WTC11 (cell line): ENCODE measurements at regions not wholly inside any gene's neighbourhood (a gene's known extent, or its start where the extent isn't known, plus 50 kb on each side); places are given as distances from the start of the nearest gene placed in this dataset.

Source experiments
- ATAC-seq: fragments of 200-7000 bp; cut with Tn5 transposase; 2 replicates; pipeline ENCODE4 v1.10.0; 2021; ENCODE audit warnings: mild to moderate bottlenecking, moderate library complexity
- CTCF ChIA-PET: fragments of 300-600 bp; sonication (Branson Sonifier 250); formaldehyde crosslinking; loops from one replicate; lab custom pipeline; 2021; ENCODE audit warnings: antibody characterized with exemption; lab: Charles Lee
- POLR2A ChIA-PET: fragments of 350-600 bp; sonication (Branson Sonifier 250); formaldehyde crosslinking; loops from one replicate; lab custom pipeline; 2021; ENCODE audit warnings: antibody characterized with exemption; lab: Charles Lee
- DNase-seq: peaks from one replicate; pipeline ENCODE4 v3.0.0; 2021; ENCODE audit warnings: low spot score
- H3K27ac Mint-ChIP-seq: 2 replicates; pipeline ENCODE4 v1.8.0; 2021; ENCODE audit warnings: mixed read lengths
- H3K27me3 Mint-ChIP-seq: 2 replicates; pipeline ENCODE4 v1.8.0; 2021; ENCODE audit warnings: low read depth, mild to moderate bottlenecking, moderate library complexity, mixed read lengths
- H3K36me3 Mint-ChIP-seq: 2 replicates; pipeline ENCODE4 v1.8.0; 2021; ENCODE audit warnings: mixed read lengths
- H3K4me1 Mint-ChIP-seq: 2 replicates; pipeline ENCODE4 v1.8.0; 2022; ENCODE audit warnings: mixed read lengths
- H3K4me3 Mint-ChIP-seq: 2 replicates; pipeline ENCODE4 v1.8.0; 2021; ENCODE audit warnings: mild to moderate bottlenecking, moderate library complexity, mixed read lengths
- H3K9me3 Mint-ChIP-seq: 2 replicates; pipeline ENCODE4 v1.8.0; 2021; ENCODE audit warnings: mixed read lengths
- ATF1 ChIP-seq: sonication (generic); formaldehyde crosslinking; IDR thresholded peaks from 2 replicates; pipeline ENCODE4 v1.8.1; 2023; ENCODE audit warnings: mild to moderate bottlenecking, moderate library complexity, missing genetic modification reagents
- CTCF ChIP-seq: fragments of 200-600 bp; IDR thresholded peaks from 2 replicates; pipeline ENCODE4 v1.8.0; 2022; ENCODE audit warnings: antibody characterized with exemption
- EMX1 ChIP-seq: fragments of 250-450 bp; sonication (Bioruptor Pico); IDR thresholded peaks from 2 replicates; pipeline ENCODE4 v1.8.0; 2021; ENCODE audit warnings: mild to moderate bottlenecking
- ERG ChIP-seq: fragments of 250-450 bp; sonication (Bioruptor Pico); IDR thresholded peaks from 2 replicates; pipeline ENCODE4 v1.8.0; 2021; ENCODE audit warnings: mild to moderate bottlenecking
- ESRRA ChIP-seq: sonication (generic); formaldehyde crosslinking; IDR thresholded peaks from 2 replicates; pipeline ENCODE4 v1.8.1; 2022; ENCODE audit warnings: mild to moderate bottlenecking, missing genetic modification reagents, borderline replicate concordance
- FOXP1 ChIP-seq: sonication (generic); formaldehyde crosslinking; IDR thresholded peaks from 2 replicates; pipeline ENCODE4 v1.8.0; 2022; ENCODE audit warnings: missing genetic modification reagents, mild to moderate bottlenecking, moderate library complexity, borderline replicate concordance
- MAX ChIP-seq: sonication (generic); formaldehyde crosslinking; IDR thresholded peaks from 2 replicates; pipeline ENCODE4 v1.8.0; 2022; ENCODE audit warnings: mild to moderate bottlenecking, missing genetic modification reagents
- MLX ChIP-seq: sonication (generic); formaldehyde crosslinking; IDR thresholded peaks from 2 replicates; pipeline ENCODE4 v1.8.1; 2023; ENCODE audit warnings: mild to moderate bottlenecking, missing genetic modification reagents, moderate library complexity
- NFYB ChIP-seq: sonication (generic); formaldehyde crosslinking; conservative IDR thresholded peaks from 2 replicates; pipeline ENCODE4 v1.8.0; 2022; ENCODE audit warnings: low read depth, missing genetic modification reagents
- PRDM15 ChIP-seq: sonication (generic); formaldehyde crosslinking; IDR thresholded peaks from 2 replicates; pipeline ENCODE4 v1.8.0; 2022; ENCODE audit warnings: missing genetic modification reagents
- PREB ChIP-seq: sonication (generic); formaldehyde crosslinking; IDR thresholded peaks from 2 replicates; pipeline ENCODE4 v1.8.1; 2022; ENCODE audit warnings: mild to moderate bottlenecking, missing genetic modification reagents, moderate library complexity, borderline replicate concordance
- SMAD4 ChIP-seq: sonication (generic); formaldehyde crosslinking; IDR thresholded peaks from 2 replicates; pipeline ENCODE4 v1.8.0; 2022; ENCODE audit warnings: mild to moderate bottlenecking, missing genetic modification reagents
- TCF7 ChIP-seq: sonication (generic); formaldehyde crosslinking; IDR thresholded peaks from 2 replicates; pipeline ENCODE4 v1.8.0; 2022; ENCODE audit warnings: mild to moderate bottlenecking, low read depth, missing genetic modification reagents, moderate library complexity
- TEAD4 ChIP-seq: sonication (generic); formaldehyde crosslinking; IDR thresholded peaks from 2 replicates; pipeline ENCODE4 v1.8.0; 2022; ENCODE audit warnings: mild to moderate bottlenecking, missing genetic modification reagents
- TP53 ChIP-seq: sonication (generic); formaldehyde crosslinking; IDR thresholded peaks from 2 replicates; pipeline ENCODE4 v1.8.1; 2023; ENCODE audit warnings: mild to moderate bottlenecking, missing genetic modification reagents
- ZNF219 ChIP-seq: sonication (generic); formaldehyde crosslinking; IDR thresholded peaks from 2 replicates; pipeline ENCODE4 v1.8.0; 2023; ENCODE audit warnings: missing genetic modification reagents, mild to moderate bottlenecking, borderline replicate concordance
- ZNF281 ChIP-seq: sonication (generic); formaldehyde crosslinking; IDR thresholded peaks from 2 replicates; pipeline ENCODE4 v1.8.0; 2023; ENCODE audit warnings: mild to moderate bottlenecking, missing genetic modification reagents
- ZNF317 ChIP-seq: sonication (generic); formaldehyde crosslinking; IDR thresholded peaks from 2 replicates; pipeline ENCODE4 v1.8.1; 2023; ENCODE audit warnings: low read depth, mild to moderate bottlenecking, moderate library complexity, missing genetic modification reagents, borderline replicate concordance
- ZNF396 ChIP-seq: fragments of 250-450 bp; sonication (Bioruptor Pico); IDR thresholded peaks from 2 replicates; pipeline ENCODE4 v1.8.0; 2021; ENCODE audit warnings: mild to moderate bottlenecking, moderate library complexity, borderline replicate concordance
- ZNF423 ChIP-seq: fragments of 250-450 bp; sonication (Bioruptor Pico); IDR thresholded peaks from 2 replicates; pipeline ENCODE4 v2.1.2; 2022; ENCODE audit warnings: mild to moderate bottlenecking, moderate library complexity

- Mint-ChIP-seq H3K36me3 (peaks cover 11% of the 10 kb centered on the region), H3K27ac (no peak overlapping the region), H3K4me1 (peaks cover 22% of the 10 kb centered on the region), H3K27me3 (peaks cover 2% of the 10 kb centered on the region), H3K4me3 (no peak overlapping the region), H3K9me3 (peaks cover 17% of the 10 kb centered on the region)
- no peak for DNase-seq
- ChIA-PET POLR2A (no interaction called here), CTCF (no interaction called here)
- no peak for ATAC-seq
- TF ChIP-seq ZNF396 (CRISPR knock-in tag) (no peak), ZNF281 (CRISPR knock-in tag) (no peak), SMAD4 (CRISPR knock-in tag) (no peak), NFYB (CRISPR knock-in tag) (no peak), CTCF (no peak), ZNF219 (CRISPR knock-in tag) (no peak), MLX (CRISPR knock-in tag) (no peak), EMX1 (CRISPR knock-in tag) (no peak), MAX (no peak), ERG (no peak), FOXP1 (CRISPR knock-in tag) (no peak), TCF7 (CRISPR knock-in tag) (no peak), TP53 (CRISPR knock-in tag) (no peak), ESRRA (CRISPR knock-in tag) (no peak), PRDM15 (CRISPR knock-in tag) (no peak), ATF1 (CRISPR knock-in tag) (no peak), PREB (CRISPR knock-in tag) (no peak), ZNF423 (no peak), TEAD4 (CRISPR knock-in tag) (no peak), ZNF317 (no peak)
Measured at GRCh38 chr1:228885845-228886244, 150.6 kb downstream of the RHOU start.
